Mucosa of descending colon (tissue), 3 donors: ENCODE measurements at regions not wholly inside any gene's neighbourhood (a gene's known extent, or its start where the extent isn't known, plus 50 kb on each side); places are given as distances from the start of the nearest gene placed in this dataset.

Experiments
- ATAC-seq: fragments of 200-7000 bp; cut with Tn5 transposase; one replicate; pipeline ENCODE4 v1.9.1; 2020; ENCODE audit warnings: mild to moderate bottlenecking, moderate library complexity
- DNase-seq, 3 donors: peaks; one replicate each; pipeline ENCODE4 v3.0.0-alpha.2; 2020
- H3K36me3 ChIP-seq: fragments of 200-600 bp; one replicate; pipeline ENCODE4 v1.8.0; 2021; ENCODE audit warnings: low read depth, mild to moderate bottlenecking
- H3K4me1 ChIP-seq: fragments of 200-600 bp; one replicate; pipeline ENCODE4 v1.8.0; 2021; ENCODE audit warnings: low read depth, mild to moderate bottlenecking
- H3K4me3 ChIP-seq: fragments of 200-600 bp; one replicate; pipeline ENCODE4 v1.8.0; 2021; ENCODE audit warnings: mild to moderate bottlenecking
- H3K9me3 ChIP-seq: fragments of 200-600 bp; one replicate; pipeline ENCODE4 v1.8.0; 2021; ENCODE audit warnings: mild to moderate bottlenecking
- CTCF ChIP-seq: fragments of 200-600 bp; IDR thresholded peaks from one replicate; pipeline ENCODE4 v1.8.0; 2022; ENCODE audit warnings: antibody characterized with exemption, mild to moderate bottlenecking
- intact Hi-C, 2 donors: fragments of 100-400 bp; cut with DNase I in 1 of 2; cut with micrococcal nuclease in 1 of 2; formaldehyde crosslinking; loops; one replicate each; pipeline versions ENCODE4 v1.11.0 to v1.11.1; 2022; cut with DNase I, micrococcal nuclease
- donor health status: DM: no; HTN: no; CAD: no; lungs with moderate emphysema.
- donor health status: DM: no; HTN: no; CAD: no.
- donor health status: DM: no; HTN: yes; CAD: no.

GRCh38 chrX:7378406-7378805, 230.5 kb upstream of the PUDP start:
- DNase-seq (no peak), ATAC-seq (no peak)
- Histone ChIP-seq H3K36me3 (no peaks in the 10 kb centered on the region), H3K4me1 (no peaks in the 10 kb centered on the region), H3K4me3 (no peak overlapping the region), H3K9me3 (no peaks in the 10 kb centered on the region)
- intact Hi-C loops = no loop called here
- no peak for TF ChIP-seq CTCF

- no peak for ATAC-seq
- Histone ChIP-seq H3K9me3 (no peaks in the 10 kb centered on the region), H3K4me1 (no peaks in the 10 kb centered on the region), H3K36me3 (no peaks in the 10 kb centered on the region), H3K4me3 (no peak overlapping the region)
- TF ChIP-seq CTCF = no peak
- no peak for DNase-seq
- intact Hi-C loops = no loop called here
These were observed 225.0 kb upstream of the PUDP start for GRCh38 chrX:7372825-7373525.

- DNase-seq (no peak), ATAC-seq (no peak)
- intact Hi-C loops = no loop called here
- no peaks in the 10 kb centered on the region for H3K9me3 ChIP-seq
- no peak overlapping the region for H3K4me3 ChIP-seq
- H3K4me1 ChIP-seq = no peaks in the 10 kb centered on the region
- no peaks in the 10 kb centered on the region for H3K36me3 ChIP-seq
- TF ChIP-seq CTCF = no peak
These were observed 214.2 kb upstream of the PUDP start for GRCh38 chrX:7362111-7362510.

GRCh38 chrX:7351926-7352325, 204.0 kb upstream of the PUDP start:
- no peak for TF ChIP-seq CTCF
- Histone ChIP-seq H3K4me3 (no peak overlapping the region), H3K36me3 (no peaks in the 10 kb centered on the region), H3K9me3 (no peaks in the 10 kb centered on the region), H3K4me1 (no peaks in the 10 kb centered on the region)
- DNase-seq = no peak
- intact Hi-C loops = no loop called here
- ATAC-seq = no peak

GRCh38 chrX:7347465-7347864, 199.5 kb upstream of the PUDP start:
- H3K4me3 ChIP-seq = no peak overlapping the region
- no peaks in the 10 kb centered on the region for H3K9me3 ChIP-seq
- intact Hi-C loops = no loop called here
- DNase-seq (no peak), ATAC-seq (no peak)
- H3K4me1 ChIP-seq = no peaks in the 10 kb centered on the region
- H3K36me3 ChIP-seq = no peaks in the 10 kb centered on the region
- TF ChIP-seq CTCF = no peak

GRCh38 chrX:7346021-7346420, 198.1 kb upstream of the PUDP start:
- ATAC-seq = no peak
- Histone ChIP-seq H3K9me3 (no peaks in the 10 kb centered on the region), H3K36me3 (no peaks in the 10 kb centered on the region), H3K4me3 (no peak overlapping the region), H3K4me1 (no peaks in the 10 kb centered on the region)
- no peak for TF ChIP-seq CTCF
- intact Hi-C loops = no loop called here
- no peak for DNase-seq
